ENCODE measurements at regions not wholly inside any gene's neighbourhood (a gene's known extent, or its start where the extent isn't known, plus 50 kb on each side); places are given as distances from the start of the nearest gene placed in this dataset.

GRCh38 chr2:121017396-121017795, 267.6 kb downstream of the TFCP2L1 start:
- no peak for DNase-seq
- no peak overlapping the region for H2AFZ ChIP-seq (ENCODE audit: insufficient read depth, low read depth, low read length, poor library complexity, severe bottlenecking)
- H3K9me3 ChIP-seq (ENCODE audit: control extremely low read depth in 1 of 3, control insufficient read depth in 2 of 3, insufficient read depth in 1 of 3, low read length in 2 of 3) = peaks cover 0 to 13% (median 0%) of the 10 kb centered on the region in 3 donors
- Mint-ChIP-seq H3K27ac (no peak overlapping the region), H3K4me3 (no peak overlapping the region), H3K27me3 (no peaks in the 10 kb centered on the region), H3K9me3 (ENCODE audit: insufficient read depth) (no peaks in the 10 kb centered on the region), H3K4me1 (no peaks in the 10 kb centered on the region)
- ChIA-PET CTCF (no interaction called here), POLR2A (no interaction called here)
- intact Hi-C loops (cut with micrococcal nuclease) = no loop called here
- no peak for ATAC-seq (ENCODE audit: low read depth)
- no peaks in the 10 kb centered on the region for H3K36me3 ChIP-seq (replicated peaks in 1 of 2; ENCODE audit: control extremely low read depth in 1 of 2, control insufficient read depth in 1 of 2, extremely low read depth in 1 of 2, insufficient read depth in 2 of 2, low read length in 1 of 2)
- no peak overlapping the region for H3K27ac ChIP-seq (ENCODE audit: low read length in 2 of 2)
- H3K79me2 ChIP-seq (ENCODE audit: control insufficient read depth, insufficient read depth, low read length) = no peaks in the 10 kb centered on the region
- TF ChIP-seq EZH2 (IDR thresholded peaks at IDR 0.05; ENCODE audit: borderline replicate concordance, insufficient read depth, low read depth, low read length, poor library complexity, severe bottlenecking) (no peak), CTCF (IDR thresholded peaks at IDR 0.05) (no peak)
- H4K20me1 ChIP-seq (ENCODE audit: control insufficient read depth, insufficient read depth, low read length, poor library complexity, severe bottlenecking) = no peaks in the 10 kb centered on the region
- no peaks in the 10 kb centered on the region for H3K4me1 ChIP-seq (ENCODE audit: control insufficient read depth in 2 of 2, insufficient read depth in 2 of 2, low read length in 2 of 2)
- H3K4me2 ChIP-seq (replicated peaks; ENCODE audit: low read depth, low read length, poor library complexity, severe bottlenecking) = no peak overlapping the region
- no peak overlapping the region for H3K9ac ChIP-seq (ENCODE audit: low read length)
- no peak overlapping the region for H3K4me3 ChIP-seq (ENCODE audit: control extremely low read depth in 1 of 5, extremely low read depth in 1 of 5, insufficient read depth in 1 of 5, low read depth in 2 of 5, low read length in 4 of 5)
- WGBS (ENCODE audit: insufficient coverage) = 80% methylated on average over 6 of the region's 7 CpGs
- H3K27me3 ChIP-seq (replicated peaks in 1 of 4; ENCODE audit: control extremely low read depth in 1 of 4, control insufficient read depth in 3 of 4, insufficient read depth in 4 of 4, low read length in 3 of 4) = peaks cover 0 to 2% (median 0%) of the 10 kb centered on the region in 4 experiments

- H3K4me2 ChIP-seq (replicated peaks; ENCODE audit: low read depth, low read length, poor library complexity, severe bottlenecking) = no peak overlapping the region
- Mint-ChIP-seq H3K27ac (no peak overlapping the region), H3K9me3 (ENCODE audit: insufficient read depth) (no peaks in the 10 kb centered on the region), H3K4me3 (no peak overlapping the region), H3K27me3 (no peaks in the 10 kb centered on the region), H3K4me1 (no peaks in the 10 kb centered on the region)
- TF ChIP-seq CTCF (IDR thresholded peaks at IDR 0.05) = no peak
- TF ChIP-seq EZH2 (IDR thresholded peaks at IDR 0.05; ENCODE audit: borderline replicate concordance, insufficient read depth, low read depth, low read length, poor library complexity, severe bottlenecking) = no peak
- H2AFZ ChIP-seq (ENCODE audit: insufficient read depth, low read depth, low read length, poor library complexity, severe bottlenecking) = no peak overlapping the region
- H3K9me3 ChIP-seq (ENCODE audit: control extremely low read depth in 1 of 3, control insufficient read depth in 2 of 3, insufficient read depth in 1 of 3, low read length in 2 of 3) = peaks cover 0 to 13% (median 0%) of the 10 kb centered on the region in 3 donors
- H3K9ac ChIP-seq (ENCODE audit: low read length) = no peak overlapping the region
- no peak overlapping the region for H3K4me3 ChIP-seq (ENCODE audit: control extremely low read depth in 1 of 5, extremely low read depth in 1 of 5, insufficient read depth in 1 of 5, low read depth in 2 of 5, low read length in 4 of 5)
- intact Hi-C loops (cut with micrococcal nuclease) = no loop called here
- peaks cover 0 to 2% (median 0%) of the 10 kb centered on the region in 4 experiments for H3K27me3 ChIP-seq (replicated peaks in 1 of 4; ENCODE audit: control extremely low read depth in 1 of 4, control insufficient read depth in 3 of 4, insufficient read depth in 4 of 4, low read length in 3 of 4)
- no peaks in the 10 kb centered on the region for H3K79me2 ChIP-seq (ENCODE audit: control insufficient read depth, insufficient read depth, low read length)
- ChIA-PET CTCF (no interaction called here), POLR2A (no interaction called here)
- no peaks in the 10 kb centered on the region for H4K20me1 ChIP-seq (ENCODE audit: control insufficient read depth, insufficient read depth, low read length, poor library complexity, severe bottlenecking)
- H3K27ac ChIP-seq (ENCODE audit: low read length in 2 of 2) = no peak overlapping the region
- no peak for DNase-seq
- no peaks in the 10 kb centered on the region for H3K4me1 ChIP-seq (ENCODE audit: control insufficient read depth in 2 of 2, insufficient read depth in 2 of 2, low read length in 2 of 2)
- 65% methylated on average over 34 of the region's 45 CpGs for WGBS (ENCODE audit: insufficient coverage)
- ATAC-seq (ENCODE audit: low read depth) = no peak
- no peaks in the 10 kb centered on the region for H3K36me3 ChIP-seq (replicated peaks in 1 of 2; ENCODE audit: control extremely low read depth in 1 of 2, control insufficient read depth in 1 of 2, extremely low read depth in 1 of 2, insufficient read depth in 2 of 2, low read length in 1 of 2)
Measured at GRCh38 chr2:121018136-121019061, 266.6 kb downstream of the TFCP2L1 start.

Data from B cell (primary cell).